Trophoblast cell (in vitro differentiated cells and primary cell): ENCODE measurements at regions not wholly inside any gene's neighbourhood (a gene's known extent, or its start where the extent isn't known, plus 50 kb on each side); places are given as distances from the start of the nearest gene placed in this dataset.

Experiments
- DNase-seq, 2 donors: peaks; one replicate each; pipeline ENCODE4 v3.0.0-alpha.2; 2016
- H2AFZ ChIP-seq: 2 replicates; pipeline ENCODE4 v1.6.1; 2013; ENCODE audit warnings: low read length, moderate library complexity, mild to moderate bottlenecking; ENCODE audit not compliant: insufficient read depth, poor library complexity
- H2AK5ac ChIP-seq: 2 replicates; pipeline ENCODE4 v1.6.1; 2013; ENCODE audit warnings: mild to moderate bottlenecking, low read length
- H2BK120ac ChIP-seq: 2 replicates; pipeline ENCODE4 v1.6.1; 2013; ENCODE audit warnings: low read length, mild to moderate bottlenecking, moderate library complexity; ENCODE audit not compliant: insufficient read depth, poor library complexity
- H2BK12ac ChIP-seq: 2 replicates; pipeline ENCODE4 v1.6.1; 2013; ENCODE audit warnings: mild to moderate bottlenecking, low read length, moderate library complexity
- H2BK5ac ChIP-seq: 2 replicates; pipeline ENCODE4 v1.6.1; 2013; ENCODE audit warnings: low read length, low read depth, moderate library complexity, mild to moderate bottlenecking; ENCODE audit not compliant: poor library complexity
- H3K14ac ChIP-seq: 2 replicates; pipeline ENCODE4 v1.6.1; 2013; ENCODE audit warnings: mild to moderate bottlenecking, low read length
- H3K18ac ChIP-seq: 2 replicates; pipeline ENCODE4 v1.6.1; 2013; ENCODE audit warnings: mild to moderate bottlenecking, low read length
- H3K23ac ChIP-seq: 2 replicates; pipeline ENCODE4 v1.6.1; 2013; ENCODE audit warnings: low read length
- H3K27ac ChIP-seq: 2 replicates; pipeline ENCODE4 v1.5.1; 2013; ENCODE audit warnings: low read depth, mild to moderate bottlenecking, inconsistent platforms, low read length, moderate library complexity
- H3K27me3 ChIP-seq: 2 replicates; pipeline ENCODE4 v1.6.1; 2013; ENCODE audit warnings: inconsistent platforms, mild to moderate bottlenecking, low read length, moderate library complexity; ENCODE audit not compliant: insufficient read depth
- H3K36me3 ChIP-seq, 2 experiments: 1 replicate in 1 of 2; 2 replicates in 1 of 2; pipeline ENCODE4 v1.6.1; 2013; ENCODE audit warnings: low read length in 2 of 2, mild to moderate bottlenecking in 2 of 2, moderate library complexity in 1 of 2; ENCODE audit not compliant: insufficient read depth in 2 of 2, control insufficient read depth in 1 of 2
- H3K4ac ChIP-seq: 2 replicates; pipeline ENCODE4 v1.6.1; 2013; ENCODE audit warnings: low read depth, mild to moderate bottlenecking, low read length, moderate library complexity
- H3K4me1 ChIP-seq, 2 experiments: 1 replicate in 1 of 2; 2 replicates in 1 of 2; pipeline ENCODE4 v1.6.1; 2013; ENCODE audit warnings: low read length in 2 of 2, mild to moderate bottlenecking in 2 of 2, moderate library complexity in 1 of 2; ENCODE audit not compliant: insufficient read depth in 2 of 2, control insufficient read depth in 1 of 2
- H3K4me2 ChIP-seq: 2 replicates; pipeline ENCODE4 v1.6.1; 2013; ENCODE audit warnings: inconsistent platforms, mild to moderate bottlenecking, low read length, moderate library complexity
- H3K4me3 ChIP-seq: 2 replicates; pipeline ENCODE4 v1.5.1; 2013; ENCODE audit warnings: mild to moderate bottlenecking, low read depth, low read length, inconsistent platforms
- H3K79me1 ChIP-seq: one replicate; pipeline ENCODE4 v1.6.1; 2013; ENCODE audit warnings: low read length
- H3K79me2 ChIP-seq: 2 replicates; pipeline ENCODE4 v1.6.1; 2013; ENCODE audit warnings: low read length, mild to moderate bottlenecking; ENCODE audit not compliant: control insufficient read depth, insufficient read depth, poor library complexity
- H3K9ac ChIP-seq: 2 replicates; pipeline ENCODE4 v1.6.1; 2013; ENCODE audit warnings: mild to moderate bottlenecking, low read length
- H3K9me3 ChIP-seq: 2 replicates; pipeline ENCODE4 v1.6.1; 2013; ENCODE audit warnings: low read depth, mild to moderate bottlenecking, control low read depth, inconsistent platforms, low read length; ENCODE audit not compliant: insufficient read depth
- H4K12ac ChIP-seq: 2 replicates; pipeline ENCODE4 v1.6.1; 2013; ENCODE audit warnings: low read depth, mild to moderate bottlenecking, low read length, moderate library complexity
- H4K8ac ChIP-seq: 2 replicates; pipeline ENCODE4 v1.6.1; 2013; ENCODE audit warnings: low read depth, mild to moderate bottlenecking, low read length, moderate library complexity
- H4K91ac ChIP-seq: one replicate; pipeline ENCODE4 v1.6.1; 2013; ENCODE audit warnings: low read depth, mild to moderate bottlenecking, low read length, moderate library complexity
- WGBS: extraction: QIAGEN DNeasy Blood & Tissue Kit; methylation state at CpG from one replicate; pipeline ENCODE4 v1.1.7; 2013; ENCODE audit warnings: missing lambda C conversion rate; ENCODE audit not compliant: insufficient read length, insufficient coverage; ENCODE audit errors: extremely low coverage; 5-methylcytosine and 5-hydroxymethylcytosine counted together

DNA sequence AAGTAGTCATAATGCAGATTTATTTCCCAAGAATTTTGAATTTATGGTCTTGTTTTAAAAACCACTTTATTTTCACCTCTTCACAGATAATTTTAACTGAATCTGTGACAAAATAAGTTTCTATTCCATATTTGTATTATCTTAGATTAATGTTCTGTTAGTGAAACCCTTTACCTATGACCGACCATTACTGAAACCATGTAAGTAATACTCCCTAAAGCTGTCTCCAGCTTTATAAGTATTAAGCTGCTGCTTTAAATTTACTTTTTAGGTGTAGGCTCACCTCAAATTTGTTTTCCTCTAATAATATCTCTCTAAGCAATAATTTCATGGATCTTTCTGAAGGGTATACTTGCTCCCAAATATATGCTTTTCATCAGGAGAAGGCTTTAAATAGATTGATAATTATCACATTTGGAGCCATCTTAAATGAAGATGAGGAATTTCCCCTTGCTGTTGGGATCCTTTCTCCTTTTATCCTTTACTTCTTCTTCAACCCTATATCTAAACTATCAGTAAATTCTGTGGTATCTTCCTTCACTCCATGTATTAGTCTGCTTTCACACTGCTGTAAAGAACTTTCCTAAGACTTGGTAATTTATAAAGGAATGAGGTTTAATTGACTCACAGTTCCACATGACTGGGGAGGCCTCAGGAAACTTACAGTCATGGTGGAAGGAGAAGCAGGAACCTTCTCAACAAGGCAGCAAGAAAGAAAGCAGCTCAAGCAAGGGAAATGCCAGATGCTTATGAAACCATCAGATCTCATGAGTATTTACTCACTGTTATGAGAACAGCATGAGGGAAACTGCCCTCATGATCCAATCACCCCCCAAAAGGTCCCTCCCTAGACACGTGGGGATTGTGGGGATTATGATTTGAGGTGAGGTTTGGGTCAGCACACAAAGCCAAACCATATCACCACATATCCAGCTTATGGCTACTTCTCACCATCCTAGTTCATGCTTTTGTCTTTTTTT, 92.3 kb upstream of the P2RY1 start:
- Histone ChIP-seq H2BK12ac (no peak overlapping the region), H4K12ac (no peak overlapping the region), H3K36me3 (no peaks in the 10 kb centered on the region), H2AK5ac (no peak overlapping the region), H3K9ac (no peak overlapping the region), H3K4me2 (no peak overlapping the region), H3K4ac (no peak overlapping the region), H3K27ac (no peak overlapping the region), H2BK120ac (no peak overlapping the region), H2BK5ac (no peak overlapping the region), H3K27me3 (no peaks in the 10 kb centered on the region), H3K9me3 (no peaks in the 10 kb centered on the region), H3K4me3 (no peak overlapping the region), H3K79me2 (no peaks in the 10 kb centered on the region), H3K14ac (no peak overlapping the region), H2AFZ (no peak overlapping the region), H4K91ac (no peak overlapping the region), H4K8ac (no peak overlapping the region), H3K4me1 (no peaks in the 10 kb centered on the region), H3K79me1 (no peaks in the 10 kb centered on the region), H3K18ac (no peak overlapping the region), H3K23ac (no peak overlapping the region)
- DNase-seq = peak; percentile 1 to 11
- WGBS = no CpG with 5 or more reads among the region's 2 CpGs

- Histone ChIP-seq H3K23ac (no peak overlapping the region), H3K4me2 (no peak overlapping the region), H3K4me1 (no peaks in the 10 kb centered on the region), H3K18ac (no peak overlapping the region), H2BK12ac (no peak overlapping the region), H3K79me1 (no peaks in the 10 kb centered on the region), H4K12ac (no peak overlapping the region), H2AK5ac (no peak overlapping the region), H2BK120ac (no peak overlapping the region), H2BK5ac (no peak overlapping the region), H3K79me2 (no peaks in the 10 kb centered on the region), H4K8ac (no peak overlapping the region), H3K14ac (no peak overlapping the region), H3K4me3 (no peak overlapping the region), H2AFZ (no peak overlapping the region), H3K36me3 (no peaks in the 10 kb centered on the region), H3K4ac (no peak overlapping the region), H3K27me3 (no peaks in the 10 kb centered on the region), H3K9ac (no peak overlapping the region), H4K91ac (no peak overlapping the region), H3K9me3 (no peaks in the 10 kb centered on the region), H3K27ac (no peak overlapping the region)
- no peak for DNase-seq
- no CpG with 5 or more reads among the region's 1 CpG for WGBS
Observed at GRCh38 chr3:152745646-152746045, 89.3 kb upstream of the P2RY1 start.

DNA sequence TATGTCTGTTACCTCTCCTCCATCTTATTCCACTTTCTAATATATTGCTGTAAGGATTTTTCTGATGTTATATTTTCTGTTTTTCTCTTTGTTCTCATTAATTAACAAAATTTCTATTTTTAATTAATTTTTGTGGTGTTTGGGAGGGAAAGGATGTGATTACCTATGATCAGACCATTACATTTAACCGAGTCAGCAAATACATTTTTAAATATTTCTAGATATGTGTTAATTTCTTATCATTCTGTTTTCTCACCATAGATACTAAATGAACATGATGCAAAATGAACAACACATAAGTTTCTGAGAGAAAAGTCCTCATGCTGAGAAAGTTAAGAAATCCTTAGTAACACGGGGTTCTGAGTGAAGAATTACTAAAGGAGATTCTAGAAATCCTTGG, 80.6 kb upstream of the P2RY1 start:
- Histone ChIP-seq H2BK120ac (no peak overlapping the region), H3K23ac (no peak overlapping the region), H3K4me1 (no peaks in the 10 kb centered on the region), H3K18ac (no peak overlapping the region), H3K27me3 (no peaks in the 10 kb centered on the region), H4K8ac (no peak overlapping the region), H3K36me3 (no peaks in the 10 kb centered on the region), H2BK5ac (no peak overlapping the region), H4K12ac (no peak overlapping the region), H3K79me2 (no peaks in the 10 kb centered on the region), H3K27ac (no peak overlapping the region), H3K9me3 (no peaks in the 10 kb centered on the region), H3K4ac (no peak overlapping the region), H4K91ac (no peak overlapping the region), H2AK5ac (no peak overlapping the region), H3K79me1 (no peaks in the 10 kb centered on the region), H3K14ac (no peak overlapping the region), H2BK12ac (no peak overlapping the region), H3K4me2 (no peak overlapping the region), H3K9ac (no peak overlapping the region), H3K4me3 (no peak overlapping the region), H2AFZ (no peak overlapping the region)
- no CpG with 5 or more reads among the region's 2 CpGs for WGBS
- DNase-seq = no peak

DNA sequence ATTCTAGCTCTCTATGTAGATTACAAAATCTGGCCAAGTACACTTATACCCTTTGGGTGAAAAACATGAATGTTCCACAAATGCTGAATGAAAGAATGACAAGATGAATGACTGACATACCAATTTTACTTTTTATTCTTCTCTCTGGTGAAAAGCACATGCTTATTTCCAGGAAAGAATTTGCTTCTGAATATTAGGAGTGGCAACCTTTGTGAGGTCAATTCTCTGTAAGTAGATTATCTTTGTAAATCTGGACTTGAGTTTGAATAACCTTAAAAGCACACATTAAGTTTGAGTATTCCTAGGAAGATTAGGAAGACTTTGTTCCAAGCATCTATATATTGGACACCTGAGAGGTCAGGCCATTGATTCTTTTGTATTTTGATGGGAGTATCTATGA, 78.1 kb upstream of the P2RY1 start:
- Histone ChIP-seq H2BK12ac (no peak overlapping the region), H3K4me2 (no peak overlapping the region), H2AFZ (no peak overlapping the region), H4K91ac (no peak overlapping the region), H3K27me3 (no peaks in the 10 kb centered on the region), H3K27ac (no peak overlapping the region), H4K8ac (no peak overlapping the region), H2BK5ac (no peak overlapping the region), H2BK120ac (no peak overlapping the region), H3K36me3 (no peaks in the 10 kb centered on the region), H4K12ac (no peak overlapping the region), H3K23ac (no peak overlapping the region), H3K79me2 (no peaks in the 10 kb centered on the region), H3K4me1 (no peaks in the 10 kb centered on the region), H2AK5ac (no peak overlapping the region), H3K9ac (no peak overlapping the region), H3K18ac (no peak overlapping the region), H3K79me1 (no peaks in the 10 kb centered on the region), H3K14ac (no peak overlapping the region), H3K4me3 (no peak overlapping the region), H3K9me3 (no peaks in the 10 kb centered on the region), H3K4ac (no peak overlapping the region)
- no peak for DNase-seq
